ENCODE measurements at regions not wholly inside any gene's neighbourhood (a gene's known extent, or its start where the extent isn't known, plus 50 kb on each side); places are given as distances from the start of the nearest gene placed in this dataset.
"Not testable (repeated sequence)": the region's sequence is repeated elsewhere in the genome, so short reads cannot be mapped to it uniquely, and the experiment has no call there.

GRCh38 chr1:213446496-213446895 is 395.5 kb downstream of the RPS6KC1 start:
- TF ChIP-seq, protein P1, sequence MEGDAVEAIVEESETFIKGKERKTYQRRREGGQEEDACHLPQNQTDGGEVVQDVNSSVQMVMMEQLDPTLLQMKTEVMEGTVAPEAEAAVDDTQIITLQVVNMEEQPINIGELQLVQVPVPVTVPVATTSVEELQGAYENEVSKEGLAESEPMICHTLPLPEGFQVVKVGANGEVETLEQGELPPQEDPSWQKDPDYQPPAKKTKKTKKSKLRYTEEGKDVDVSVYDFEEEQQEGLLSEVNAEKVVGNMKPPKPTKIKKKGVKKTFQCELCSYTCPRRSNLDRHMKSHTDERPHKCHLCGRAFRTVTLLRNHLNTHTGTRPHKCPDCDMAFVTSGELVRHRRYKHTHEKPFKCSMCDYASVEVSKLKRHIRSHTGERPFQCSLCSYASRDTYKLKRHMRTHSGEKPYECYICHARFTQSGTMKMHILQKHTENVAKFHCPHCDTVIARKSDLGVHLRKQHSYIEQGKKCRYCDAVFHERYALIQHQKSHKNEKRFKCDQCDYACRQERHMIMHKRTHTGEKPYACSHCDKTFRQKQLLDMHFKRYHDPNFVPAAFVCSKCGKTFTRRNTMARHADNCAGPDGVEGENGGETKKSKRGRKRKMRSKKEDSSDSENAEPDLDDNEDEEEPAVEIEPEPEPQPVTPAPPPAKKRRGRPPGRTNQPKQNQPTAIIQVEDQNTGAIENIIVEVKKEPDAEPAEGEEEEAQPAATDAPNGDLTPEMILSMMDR (IDR thresholded peaks at IDR 0.05; ENCODE audit: unreplicated experiment), result no peak
- no peaks in the 10 kb centered on the region for H3K9me3 Mint-ChIP-seq
- H3K27me3 Mint-ChIP-seq (ENCODE audit: low read depth), result peaks cover 10% of the 10 kb centered on the region
- H3K4me3 Mint-ChIP-seq, result no peak overlapping the region
- DNase-seq (ENCODE audit: low spot score in 2 of 2, unreplicated experiment in 2 of 2), result no peak
- no peaks in the 10 kb centered on the region for H3K4me1 Mint-ChIP-seq
- H3K36me3 Mint-ChIP-seq, result no peaks in the 10 kb centered on the region
- no peak overlapping the region for H3K27ac Mint-ChIP-seq

- TF ChIP-seq, protein P1 (IDR thresholded peaks at IDR 0.05; ENCODE audit: unreplicated experiment), result no peak
- H3K9me3 Mint-ChIP-seq, result no peaks in the 10 kb centered on the region
- peaks cover 8% of the 10 kb centered on the region for H3K27me3 Mint-ChIP-seq (ENCODE audit: low read depth)
- H3K4me3 Mint-ChIP-seq, result no peak overlapping the region
- H3K4me1 Mint-ChIP-seq, result peaks cover 1% of the 10 kb centered on the region
- DNase-seq (ENCODE audit: low spot score in 2 of 2, unreplicated experiment in 2 of 2), result no peak
- H3K27ac Mint-ChIP-seq, result no peak overlapping the region
- H3K36me3 Mint-ChIP-seq, result no peaks in the 10 kb centered on the region
Observed at GRCh38 chr1:213448360-213448759, 397.3 kb downstream of the RPS6KC1 start.

DNA sequence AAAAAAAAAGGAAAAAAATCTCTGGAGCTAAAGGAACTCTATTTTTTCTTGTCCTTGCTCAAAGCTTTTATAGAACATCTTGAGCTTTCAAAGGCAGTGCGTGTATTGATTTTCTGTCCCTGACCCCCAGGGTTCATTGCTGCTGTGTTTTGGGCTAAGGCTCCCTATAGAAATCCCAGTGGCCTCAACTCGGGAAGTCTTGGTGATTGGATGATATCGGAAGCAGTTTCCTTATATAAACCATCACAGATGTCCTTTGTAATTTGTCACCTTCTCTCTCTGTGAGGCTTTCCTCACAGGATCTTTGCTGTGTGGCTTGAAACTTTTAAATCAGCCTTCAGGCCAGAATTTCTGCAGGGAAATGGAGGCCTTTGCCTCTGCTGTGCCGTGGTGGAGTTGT is 397.7 kb downstream of the RPS6KC1 start:
- no peaks in the 10 kb centered on the region for H3K36me3 Mint-ChIP-seq
- H3K27me3 Mint-ChIP-seq (ENCODE audit: low read depth), result peaks cover 7% of the 10 kb centered on the region

GRCh38 chr1:213452501-213452900 is 401.5 kb downstream of the RPS6KC1 start:
- no peaks in the 10 kb centered on the region for H3K27me3 Mint-ChIP-seq (ENCODE audit: low read depth)
- H3K27ac Mint-ChIP-seq, result no peak overlapping the region
- no peak for DNase-seq (ENCODE audit: low spot score in 2 of 2, unreplicated experiment in 2 of 2)
- TF ChIP-seq, protein P1 (IDR thresholded peaks at IDR 0.05; ENCODE audit: unreplicated experiment), result no peak
- H3K4me3 Mint-ChIP-seq, result no peak overlapping the region
- no peaks in the 10 kb centered on the region for H3K36me3 Mint-ChIP-seq
- H3K9me3 Mint-ChIP-seq, result no peaks in the 10 kb centered on the region
- peaks cover 1% of the 10 kb centered on the region for H3K4me1 Mint-ChIP-seq

More for the DNA sequence above, 397.7 kb downstream of the RPS6KC1 start:
- TF ChIP-seq, protein P1 (IDR thresholded peaks at IDR 0.05; ENCODE audit: unreplicated experiment), result no peak
- no peak for DNase-seq (ENCODE audit: low spot score in 2 of 2, unreplicated experiment in 2 of 2)
- H3K27ac Mint-ChIP-seq, result no peak overlapping the region
- H3K4me1 Mint-ChIP-seq, result peaks cover 1% of the 10 kb centered on the region
- no peak overlapping the region for H3K4me3 Mint-ChIP-seq
- no peaks in the 10 kb centered on the region for H3K9me3 Mint-ChIP-seq

GRCh38 chr1:213457186-213457585 is 406.1 kb downstream of the RPS6KC1 start:
- Mint-ChIP-seq H3K27ac (no peak overlapping the region), H3K27me3 (ENCODE audit: low read depth) (no peaks in the 10 kb centered on the region), H3K36me3 (no peaks in the 10 kb centered on the region), H3K4me1 (peaks cover 1% of the 10 kb centered on the region), H3K9me3 (peaks cover 30% of the 10 kb centered on the region), H3K4me3 (no peak overlapping the region)
- TF ChIP-seq, protein P1 (IDR thresholded peaks at IDR 0.05; ENCODE audit: unreplicated experiment), result no peak
- DNase-seq (ENCODE audit: low spot score in 2 of 2, unreplicated experiment in 2 of 2), result no peak

- peaks cover 30% of the 10 kb centered on the region for H3K9me3 Mint-ChIP-seq
- H3K36me3 Mint-ChIP-seq, result no peaks in the 10 kb centered on the region
- no peak overlapping the region for H3K27ac Mint-ChIP-seq
- DNase-seq (ENCODE audit: low spot score in 2 of 2, unreplicated experiment in 2 of 2), result no peak
- no peaks in the 10 kb centered on the region for H3K27me3 Mint-ChIP-seq (ENCODE audit: low read depth)
- TF ChIP-seq, protein P1 (IDR thresholded peaks at IDR 0.05; ENCODE audit: unreplicated experiment), result no peak
- no peak overlapping the region for H3K4me3 Mint-ChIP-seq
- H3K4me1 Mint-ChIP-seq, result no peaks in the 10 kb centered on the region
Observed at GRCh38 chr1:213457733-213458132, 406.7 kb downstream of the RPS6KC1 start.

DNA sequence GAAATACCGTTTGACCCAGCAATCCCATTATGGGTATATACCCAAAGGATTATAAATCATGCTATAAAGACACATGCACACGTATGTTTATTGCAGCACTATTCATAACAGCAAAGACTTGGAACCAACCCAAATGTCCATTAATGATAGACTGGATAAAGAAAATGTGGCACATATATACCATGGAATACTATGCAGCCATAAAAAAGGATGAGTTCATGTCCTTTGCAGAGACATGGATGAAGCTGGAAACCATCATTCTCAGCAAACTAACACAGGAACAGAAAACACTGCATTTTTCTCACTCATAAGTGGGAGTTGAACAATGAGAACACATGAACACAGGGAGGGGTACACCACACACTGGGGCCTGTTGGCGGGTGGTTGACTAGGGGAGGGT is 411.3 kb downstream of the RPS6KC1 start:
- not testable (repeated sequence) for H3K27ac Mint-ChIP-seq; H3K27me3 Mint-ChIP-seq (ENCODE audit: low read depth); H3K4me1 Mint-ChIP-seq; H3K4me3 Mint-ChIP-seq; DNase-seq (ENCODE audit: low spot score in 2 of 2, unreplicated experiment in 2 of 2); H3K36me3 Mint-ChIP-seq
- peaks cover 30% of the 10 kb centered on the region for H3K9me3 Mint-ChIP-seq

Data from mesothelial cell of epicardium (in vitro differentiated cells).